B cell (primary cell): ENCODE measurements at regions not wholly inside any gene's neighbourhood (a gene's known extent, or its start where the extent isn't known, plus 50 kb on each side); places are given as distances from the start of the nearest gene placed in this dataset.

Experiments
- EZH2 ChIP-seq: IDR thresholded peaks from 2 replicates; pipeline ENCODE4 v1.6.1; 2012; ENCODE audit warnings: borderline replicate concordance, low read depth, mild to moderate bottlenecking, moderate library complexity, low read length; ENCODE audit not compliant: insufficient read depth, poor library complexity, severe bottlenecking
- TF ChIP-seq, protein P1 (sequence below): fragments of 200-600 bp; IDR thresholded peaks from one replicate; pipeline ENCODE4 v1.8.0; 2022; ENCODE audit warnings: antibody characterized with exemption, mild to moderate bottlenecking

DNA sequence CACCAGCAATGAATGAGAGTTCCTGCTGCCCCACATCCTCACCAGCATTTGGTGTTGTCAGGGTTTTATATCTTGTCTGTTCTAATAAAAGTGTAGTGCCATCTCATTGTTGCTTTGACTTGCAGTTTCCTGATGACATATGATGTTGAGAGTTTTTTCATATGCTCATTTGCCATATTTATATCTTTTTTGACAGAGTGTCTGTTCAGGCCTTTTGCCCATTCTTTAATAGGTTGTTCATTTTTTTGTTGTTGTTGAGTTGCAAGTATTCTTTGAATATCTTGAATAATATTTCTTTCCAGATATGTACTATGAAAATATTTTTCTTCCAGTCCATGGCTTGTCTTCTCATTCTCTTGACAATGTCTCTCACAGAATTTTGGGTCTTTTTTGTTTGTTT is 111.7 kb upstream of the KCNJ15 start:
- TF ChIP-seq, protein P1, sequence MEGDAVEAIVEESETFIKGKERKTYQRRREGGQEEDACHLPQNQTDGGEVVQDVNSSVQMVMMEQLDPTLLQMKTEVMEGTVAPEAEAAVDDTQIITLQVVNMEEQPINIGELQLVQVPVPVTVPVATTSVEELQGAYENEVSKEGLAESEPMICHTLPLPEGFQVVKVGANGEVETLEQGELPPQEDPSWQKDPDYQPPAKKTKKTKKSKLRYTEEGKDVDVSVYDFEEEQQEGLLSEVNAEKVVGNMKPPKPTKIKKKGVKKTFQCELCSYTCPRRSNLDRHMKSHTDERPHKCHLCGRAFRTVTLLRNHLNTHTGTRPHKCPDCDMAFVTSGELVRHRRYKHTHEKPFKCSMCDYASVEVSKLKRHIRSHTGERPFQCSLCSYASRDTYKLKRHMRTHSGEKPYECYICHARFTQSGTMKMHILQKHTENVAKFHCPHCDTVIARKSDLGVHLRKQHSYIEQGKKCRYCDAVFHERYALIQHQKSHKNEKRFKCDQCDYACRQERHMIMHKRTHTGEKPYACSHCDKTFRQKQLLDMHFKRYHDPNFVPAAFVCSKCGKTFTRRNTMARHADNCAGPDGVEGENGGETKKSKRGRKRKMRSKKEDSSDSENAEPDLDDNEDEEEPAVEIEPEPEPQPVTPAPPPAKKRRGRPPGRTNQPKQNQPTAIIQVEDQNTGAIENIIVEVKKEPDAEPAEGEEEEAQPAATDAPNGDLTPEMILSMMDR = no peak
- TF ChIP-seq EZH2 = no peak
